ENCODE measurements at regions not wholly inside any gene's neighbourhood (a gene's known extent, or its start where the extent isn't known, plus 50 kb on each side); places are given as distances from the start of the nearest gene placed in this dataset.

DNA sequence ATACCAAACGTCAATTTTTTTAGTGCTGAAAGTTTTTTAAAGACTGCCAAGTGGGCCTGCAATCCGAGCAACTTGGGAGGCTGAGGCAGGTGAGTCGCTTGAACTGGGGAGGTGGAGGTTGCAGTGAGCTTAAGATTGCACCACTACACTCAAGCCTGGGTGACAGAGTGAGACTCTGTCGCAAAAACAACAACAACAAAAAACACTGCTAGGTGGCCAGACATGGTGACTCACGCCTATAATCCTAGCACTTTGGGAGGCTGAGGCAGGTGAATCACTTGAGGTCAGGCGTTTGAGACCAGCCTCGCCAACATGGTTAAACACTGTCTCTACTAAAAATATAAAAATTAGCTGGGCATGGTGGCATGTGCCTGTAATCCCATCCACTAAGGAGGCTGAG is 202.8 kb upstream of the COPS8 start:
- DNase-seq: no peak

DNA sequence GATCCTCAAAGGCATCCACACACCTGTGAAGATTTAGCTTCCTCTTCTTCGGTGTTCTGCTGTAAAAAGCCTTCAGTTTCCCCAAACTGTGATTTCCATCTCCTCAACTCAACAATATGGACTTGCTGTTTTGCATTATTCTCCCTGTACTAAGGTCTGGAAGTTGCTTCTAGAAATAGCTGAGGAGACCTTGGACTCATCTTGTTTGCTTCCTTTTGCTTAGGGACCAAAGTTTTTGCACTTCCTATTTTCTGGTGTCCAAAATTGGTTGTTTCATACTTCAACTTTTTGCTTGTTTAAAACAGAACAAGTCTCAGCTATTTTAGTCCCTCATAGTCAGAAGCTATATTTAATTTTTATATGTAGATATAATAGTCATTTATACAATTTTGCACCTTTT is 201.9 kb upstream of the COPS8 start:
- DNase-seq: no peak

DNA sequence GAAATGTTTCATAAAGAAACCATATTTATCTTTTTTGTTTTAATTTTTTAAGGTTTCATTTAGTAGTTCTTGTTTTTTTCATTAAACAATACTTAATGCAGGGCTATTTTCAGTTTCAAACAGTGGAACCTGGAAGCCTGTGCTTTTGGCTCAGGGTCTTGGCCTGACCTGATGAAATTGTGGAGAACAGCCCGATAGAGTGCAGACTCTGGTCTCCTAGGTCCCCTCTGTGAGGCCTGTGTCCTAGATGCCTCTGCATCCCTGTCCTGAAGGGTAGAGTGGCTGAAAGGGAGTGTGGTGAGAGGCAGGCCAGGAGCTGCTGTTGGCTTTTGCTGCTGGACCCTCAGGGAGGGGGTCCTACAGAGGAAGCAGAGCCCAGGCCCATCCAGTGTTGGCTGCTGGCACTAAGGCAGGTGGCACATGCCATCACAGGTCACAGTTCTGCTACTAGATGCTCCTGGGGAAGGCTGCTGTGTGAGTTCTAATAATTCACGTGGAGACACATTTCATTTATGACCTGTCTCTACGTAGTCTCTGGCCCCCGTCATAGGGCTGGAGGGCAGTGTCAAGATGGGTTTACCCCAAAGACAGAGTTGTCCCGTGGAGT is 201.0 kb upstream of the COPS8 start:
- no peak for DNase-seq

DNA sequence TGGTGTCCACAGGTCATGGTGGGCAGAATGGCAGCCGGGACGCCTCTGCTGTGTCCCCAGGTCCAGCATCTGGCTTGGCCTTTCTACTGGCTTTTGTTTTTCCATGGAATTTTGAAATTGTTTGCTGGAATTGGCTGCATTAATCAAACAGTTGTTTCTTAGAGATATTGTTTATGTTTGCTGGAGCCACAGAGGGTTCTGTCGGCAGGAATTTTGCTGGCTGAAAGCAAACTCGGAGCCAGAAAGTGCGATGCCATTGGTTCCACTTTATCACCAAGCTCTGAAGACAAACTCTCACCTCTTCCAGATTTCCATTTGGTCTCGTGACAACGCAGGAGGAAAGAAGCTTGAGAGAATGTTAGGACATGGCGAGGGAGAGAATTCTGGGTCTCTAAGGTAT is 199.2 kb upstream of the COPS8 start:
- no peak for DNase-seq

DNA sequence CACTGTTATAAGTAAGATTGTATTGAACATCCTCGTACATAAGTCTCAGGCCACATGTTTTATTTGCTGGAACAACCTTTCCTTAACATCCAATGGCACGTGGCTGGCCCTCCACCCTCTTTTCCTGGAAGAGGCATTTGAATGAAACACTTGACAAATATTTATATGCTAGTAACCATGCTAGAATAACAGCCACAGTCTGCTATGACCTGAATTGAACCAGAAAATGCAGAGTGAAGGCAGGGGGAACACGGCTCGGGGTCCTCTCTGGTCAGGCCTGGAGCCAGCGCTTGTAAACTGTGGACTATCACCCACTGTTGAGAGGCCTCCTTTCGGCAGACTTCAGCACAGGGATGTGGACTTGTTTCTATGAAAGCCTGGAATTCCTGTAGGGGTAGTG is 198.2 kb upstream of the COPS8 start:
- no peak for DNase-seq

DNA sequence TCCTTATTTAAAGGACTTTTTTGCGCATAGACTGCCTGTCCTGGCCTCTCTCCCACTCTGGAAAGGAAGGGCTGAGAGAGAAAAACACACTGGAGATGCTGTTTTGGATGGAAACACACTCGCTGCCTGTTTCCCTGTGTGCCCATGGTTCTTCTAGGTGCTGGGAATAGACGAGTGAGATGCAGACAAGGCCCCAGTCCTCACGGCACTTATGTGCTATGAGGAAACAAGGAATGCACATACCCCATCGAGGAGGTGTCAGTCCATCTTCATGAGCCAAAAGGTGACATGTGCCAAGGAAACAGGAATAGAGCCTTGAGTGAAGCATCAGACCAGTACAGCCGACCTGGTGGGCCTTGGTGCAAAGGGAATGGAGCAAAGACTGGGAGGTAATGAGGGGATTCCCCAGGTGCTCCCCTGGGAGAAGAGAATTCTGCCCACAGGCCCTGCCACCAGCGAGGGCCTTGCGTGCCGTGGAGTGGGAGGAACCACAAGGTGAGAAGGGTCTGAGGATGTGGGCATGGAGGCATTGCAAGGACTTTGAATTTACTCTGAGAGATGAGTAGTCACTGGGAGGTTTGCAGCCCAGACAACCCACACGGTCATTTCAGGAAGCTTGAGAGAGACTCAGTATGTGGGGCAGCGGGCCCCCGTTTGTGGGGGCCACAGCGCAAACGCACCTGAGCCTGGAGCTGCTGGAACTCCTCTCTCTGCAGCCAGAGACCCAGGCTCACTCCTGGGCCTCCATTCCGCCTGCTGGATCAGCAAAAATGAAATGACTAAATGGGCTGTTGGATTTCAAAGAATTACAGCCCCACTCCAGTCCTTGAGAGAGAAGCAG is 197.5 kb upstream of the COPS8 start:
- no peak for DNase-seq

DNA sequence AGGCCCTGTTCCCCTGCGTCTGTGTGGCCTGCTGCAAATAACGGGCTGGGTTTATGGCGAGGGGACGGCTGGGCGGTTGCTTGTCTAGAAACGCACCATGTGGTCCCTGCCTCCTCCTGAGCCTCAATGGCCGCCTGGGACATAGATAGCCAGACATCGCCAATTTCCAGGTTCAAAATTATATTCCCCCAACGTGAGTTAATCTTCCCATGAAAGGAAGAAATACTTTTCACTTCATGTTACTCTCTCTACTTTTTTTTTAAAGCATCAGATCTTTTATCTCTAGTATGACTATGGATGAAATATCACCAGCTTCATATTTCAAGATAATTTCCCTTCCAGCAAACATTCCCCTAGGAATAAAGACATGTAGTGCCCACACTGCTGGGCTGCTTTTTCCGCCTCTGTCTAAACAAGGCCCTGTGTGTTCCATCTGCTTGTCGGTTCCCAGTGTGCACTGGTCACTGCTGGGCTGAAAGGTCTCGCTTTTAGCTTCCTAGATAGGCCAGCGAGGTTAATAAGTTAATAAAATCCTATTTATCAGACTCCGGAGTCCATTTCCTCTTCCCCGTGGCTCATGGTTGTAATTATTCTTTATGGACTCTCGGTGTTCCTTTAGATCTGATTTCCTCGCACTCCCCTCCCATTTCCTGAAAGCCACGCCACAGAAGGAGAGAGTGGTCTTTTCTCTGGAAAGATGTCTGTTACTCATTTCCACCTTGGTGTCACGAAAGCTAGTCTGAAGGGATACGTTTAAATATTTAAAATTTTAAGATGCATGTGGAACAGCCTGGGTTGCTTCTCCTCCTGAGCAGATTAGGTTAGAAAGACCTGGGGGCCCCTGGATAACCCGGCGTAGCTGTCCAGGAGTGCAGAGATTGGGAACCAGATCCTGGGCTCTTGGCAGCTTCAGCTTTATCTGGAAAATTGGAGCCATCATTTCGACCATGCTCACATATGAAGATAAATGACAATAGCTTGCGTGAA is 196.6 kb upstream of the COPS8 start:
- DNase-seq: no peak

DNA sequence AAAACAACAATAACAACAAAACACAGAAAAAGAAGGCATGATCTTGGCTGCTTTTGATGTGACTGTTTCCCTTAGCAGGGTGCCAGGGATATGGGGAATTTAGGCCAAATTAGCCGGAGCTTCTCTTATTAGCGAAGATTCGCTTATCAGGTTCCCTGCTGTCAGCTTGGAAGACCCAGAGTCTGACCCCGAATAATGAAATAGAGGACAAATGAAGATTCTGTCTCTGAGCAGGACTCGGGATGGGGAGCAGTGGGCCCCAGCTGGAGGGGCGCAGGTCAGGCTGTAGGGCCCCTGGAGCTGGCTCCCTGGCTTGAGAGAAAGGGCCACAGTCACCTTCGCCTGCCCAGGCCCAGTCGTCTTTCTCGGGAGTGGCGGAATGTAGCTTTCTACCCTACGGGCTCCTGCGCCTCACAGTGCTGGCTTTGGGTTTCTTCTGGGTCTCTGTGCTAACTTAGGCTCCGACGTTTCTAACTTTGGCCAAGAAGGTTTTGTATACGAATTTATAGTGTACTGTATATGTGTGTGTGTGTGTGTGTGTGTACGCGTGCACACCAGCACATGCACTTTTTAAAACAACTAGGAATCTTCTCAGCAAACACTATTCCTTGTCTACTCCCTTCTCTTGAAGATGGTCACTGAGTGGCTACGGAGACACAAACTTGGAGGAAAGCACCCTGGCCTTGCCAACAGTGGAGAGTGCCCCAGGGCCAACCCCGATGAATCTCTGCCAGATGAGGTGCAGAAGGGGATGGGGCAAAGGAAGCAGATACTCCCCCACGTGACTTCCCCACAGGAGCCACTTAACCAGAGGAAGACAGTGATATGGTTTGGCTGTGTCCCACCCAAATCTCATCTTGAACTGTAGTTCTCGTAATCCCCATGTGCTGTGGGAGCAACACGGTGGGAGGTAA is 195.6 kb upstream of the COPS8 start:
- DNase-seq: no peak

DNA sequence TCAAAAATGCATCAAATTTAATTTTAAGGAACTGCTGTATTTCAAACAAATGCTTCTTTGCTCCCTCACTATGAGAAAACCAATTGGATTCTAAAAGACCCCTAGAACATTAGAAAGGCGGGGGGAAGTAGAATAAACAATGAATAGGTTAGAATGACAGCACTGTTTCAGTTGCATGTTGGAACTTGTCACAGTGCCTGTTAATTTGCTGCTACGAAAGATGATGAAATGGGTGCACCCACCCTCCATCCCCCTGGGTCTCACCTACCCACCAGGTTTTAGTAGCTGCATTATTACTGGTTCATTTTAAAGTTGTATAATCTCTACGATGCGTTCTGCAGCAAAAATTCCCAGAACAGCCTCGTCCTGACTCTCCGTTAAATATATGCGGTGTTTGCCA is 193.0 kb upstream of the COPS8 start:
- DNase-seq: no peak

DNA sequence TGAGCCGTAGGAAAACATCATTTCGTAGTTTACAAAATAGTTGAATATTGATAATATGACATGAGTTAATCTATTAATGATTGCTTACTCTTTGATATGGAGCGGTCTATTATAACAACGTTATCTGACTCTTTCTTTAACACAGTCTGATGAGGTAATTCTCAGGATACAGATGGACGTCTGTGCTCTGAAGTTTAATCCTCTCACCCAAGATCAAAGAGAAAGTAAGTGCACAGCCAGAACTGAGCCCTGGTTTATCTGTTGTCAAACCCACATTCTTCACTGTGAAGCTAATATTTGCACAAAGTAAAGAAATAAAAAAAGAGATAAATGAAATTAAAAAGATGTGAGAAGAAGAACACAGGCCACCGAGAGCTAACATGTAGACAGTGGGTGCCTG is 190.9 kb upstream of the COPS8 start:
- DNase-seq: no peak

DNA sequence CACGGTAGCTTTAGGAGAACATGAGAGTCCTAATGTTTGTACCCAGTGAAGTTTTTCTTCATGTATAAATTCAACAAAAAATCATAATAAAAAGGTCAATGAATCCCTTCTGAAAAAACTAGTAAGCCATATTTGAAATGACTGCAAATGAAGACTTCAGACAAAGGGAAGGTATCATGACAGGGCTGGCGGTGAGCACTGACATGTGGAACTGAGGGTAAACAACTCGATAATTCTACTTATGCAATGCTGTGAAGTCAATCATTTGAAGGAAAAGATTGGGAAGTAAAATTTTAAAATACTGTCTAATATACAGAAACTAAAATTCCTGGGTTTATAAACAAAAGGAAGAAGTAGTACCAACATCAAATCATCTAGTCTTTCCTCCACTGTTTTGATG is 190.2 kb upstream of the COPS8 start:
- no peak for DNase-seq

DNA sequence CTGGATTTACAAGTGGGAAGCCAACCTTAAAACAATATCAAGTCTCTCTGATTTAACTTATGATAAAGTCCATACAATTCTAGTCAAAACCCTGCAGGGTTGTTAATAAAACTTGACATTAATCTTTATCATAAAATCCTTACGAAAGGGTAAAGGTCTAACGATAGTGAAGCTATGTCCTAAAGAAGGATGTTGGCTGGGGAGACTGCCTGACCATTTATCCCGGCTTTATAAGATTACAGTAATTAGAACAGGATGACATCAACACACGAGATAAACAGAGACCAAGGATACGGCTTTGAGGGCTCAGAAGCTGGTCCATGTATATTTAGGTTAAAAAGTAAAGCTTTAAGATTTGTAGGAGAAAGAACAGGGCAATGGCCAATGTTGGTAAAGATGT is 189.0 kb upstream of the COPS8 start:
- no peak for DNase-seq

DNA sequence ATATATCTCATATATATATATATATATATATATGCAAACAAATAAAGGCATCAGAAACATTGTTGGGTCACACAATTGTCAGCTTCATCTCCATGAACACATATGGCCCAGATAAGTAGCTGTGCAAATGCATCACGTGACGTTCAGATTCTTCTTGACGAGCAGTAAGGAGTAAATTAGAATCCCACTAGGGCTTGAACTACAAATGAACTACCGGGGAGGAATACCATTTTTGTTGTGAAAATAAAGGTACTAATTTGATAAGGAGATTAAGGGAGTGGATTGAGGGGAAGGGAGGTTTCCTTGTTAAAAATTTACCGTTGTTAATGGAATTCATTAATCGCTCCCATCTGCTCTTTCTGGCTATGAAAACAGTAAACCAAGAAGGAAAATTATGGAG is 186.5 kb upstream of the COPS8 start:
- no peak for DNase-seq

DNA sequence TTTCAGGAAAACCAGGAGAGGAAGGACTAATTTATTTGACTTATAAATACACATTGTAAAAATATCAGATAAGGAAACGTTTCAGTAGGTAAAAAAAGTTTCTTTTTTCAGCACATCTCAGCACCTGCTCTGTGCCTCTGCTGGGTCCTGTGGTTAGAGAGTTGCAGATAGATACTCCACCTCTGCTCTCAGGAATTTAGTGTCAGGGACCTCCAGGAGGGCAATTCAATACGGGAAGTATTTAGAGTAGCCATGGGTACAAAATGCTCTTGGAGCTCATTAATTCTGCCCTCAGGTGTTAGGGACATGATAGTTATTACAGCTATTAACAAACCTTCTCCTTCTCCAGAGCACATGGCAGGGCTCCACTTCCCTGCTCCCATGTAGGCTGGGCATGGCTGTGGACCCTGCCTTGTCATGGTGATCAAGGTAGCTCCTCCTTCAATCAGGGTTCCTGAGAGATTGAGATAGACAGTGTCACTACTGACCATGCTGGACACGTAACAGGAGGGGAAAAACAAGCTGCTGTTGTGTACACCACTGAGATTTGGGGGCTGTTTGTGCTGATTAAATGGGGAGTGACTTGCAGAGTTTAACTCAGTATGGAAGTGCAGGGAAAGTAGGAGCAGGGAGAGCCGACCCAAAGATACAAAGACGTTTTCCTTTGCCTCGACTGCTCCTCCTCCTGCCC is 185.6 kb upstream of the COPS8 start:
- DNase-seq: no peak

DNA sequence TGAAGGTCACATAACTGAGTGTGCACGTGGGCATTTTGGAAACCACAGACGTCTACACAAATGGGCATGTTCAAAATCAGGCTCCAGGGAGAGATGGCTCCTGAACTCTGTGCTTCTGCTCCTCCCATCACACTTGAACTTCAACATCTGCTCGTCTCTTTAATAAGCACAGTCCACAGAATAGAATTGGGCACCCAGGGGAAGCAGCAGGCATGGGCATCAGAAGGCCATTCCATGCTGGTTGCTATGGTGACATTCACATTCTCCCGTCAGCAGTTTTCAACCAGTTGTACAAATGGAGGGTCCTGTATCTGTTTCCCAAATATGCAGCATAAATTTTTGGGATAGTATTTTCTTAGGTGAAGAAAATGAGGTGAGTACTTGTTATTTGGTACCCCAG is 183.7 kb upstream of the COPS8 start:
- DNase-seq: no peak

DNA sequence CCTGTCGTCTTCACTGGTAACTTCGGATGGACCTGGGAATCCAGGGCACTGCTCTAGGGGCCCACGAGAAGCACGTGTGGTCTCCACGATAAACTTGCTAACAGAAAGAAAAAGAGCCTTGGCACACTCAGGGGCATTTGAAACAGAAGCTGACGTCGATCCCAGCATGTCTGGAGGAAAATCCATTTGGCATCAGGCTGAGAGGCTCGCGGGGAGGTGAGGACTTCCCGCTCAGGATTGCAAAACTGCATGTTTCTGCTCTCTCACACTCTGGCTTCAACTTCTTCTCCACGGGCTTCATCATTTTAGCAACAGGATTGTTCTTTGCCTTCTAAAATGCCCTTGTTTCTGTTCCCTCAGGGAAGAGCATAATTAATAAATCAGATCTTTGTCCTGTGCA is 181.7 kb upstream of the COPS8 start:
- no peak for DNase-seq

DNA sequence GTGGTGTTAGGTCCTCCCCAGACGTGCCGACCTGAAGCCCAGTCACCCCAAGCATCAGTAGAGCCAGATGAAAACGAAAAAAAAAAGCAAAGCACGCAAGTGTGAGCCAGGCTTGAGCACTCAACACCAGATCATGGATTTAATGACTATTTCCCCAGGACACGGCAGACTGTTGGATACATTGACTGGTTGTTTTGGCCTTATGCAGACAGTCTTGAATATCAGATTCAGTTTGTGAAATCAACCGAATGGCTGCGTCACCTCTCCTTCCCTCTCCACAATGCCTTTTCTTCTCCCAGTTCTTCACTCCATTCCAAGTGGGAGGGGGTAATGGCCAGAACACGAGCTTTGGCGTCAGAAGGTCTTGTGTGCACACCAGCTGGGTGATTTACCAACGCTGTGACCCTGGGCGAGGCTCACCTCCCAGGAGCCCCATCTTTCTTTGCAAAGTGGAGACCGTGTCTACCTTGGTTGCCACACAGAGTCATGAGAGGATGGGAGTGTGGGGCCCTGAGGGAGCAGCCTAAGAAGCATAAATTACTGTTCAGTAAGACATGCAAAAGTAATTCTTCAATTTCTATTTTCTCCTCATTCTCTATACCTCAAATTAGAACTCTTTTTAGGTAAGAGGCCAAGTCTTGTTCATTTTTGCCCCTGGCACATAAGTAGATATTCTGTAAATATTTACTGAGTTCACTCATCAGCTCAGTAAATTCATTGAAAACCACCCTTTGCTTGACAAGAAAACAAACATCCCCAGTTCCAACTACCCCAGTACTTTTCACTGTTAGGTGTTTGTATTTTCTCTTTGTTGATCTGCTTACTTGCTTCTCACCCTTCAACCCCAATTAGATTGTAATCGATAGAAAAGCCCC is 181.1 kb upstream of the COPS8 start:
- DNase-seq: no peak

DNA sequence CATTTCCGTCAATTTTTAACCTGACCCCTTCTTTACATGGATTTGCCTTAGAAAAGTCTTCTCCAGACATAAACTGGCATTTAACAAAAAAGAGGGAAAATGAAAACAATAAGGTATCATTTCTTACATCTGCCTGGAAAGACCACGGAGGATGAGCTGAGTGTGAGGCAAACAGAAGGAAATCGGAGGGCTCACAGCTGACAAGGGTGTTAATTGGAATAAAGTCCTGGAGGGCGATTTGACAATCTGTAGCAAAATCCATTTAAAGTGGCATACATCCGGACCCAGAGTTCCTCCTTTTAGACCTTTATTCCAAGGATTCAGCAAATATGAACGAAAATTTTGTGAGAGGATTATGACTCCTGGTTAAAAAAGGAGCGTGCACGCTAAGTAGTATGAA is 179.7 kb upstream of the COPS8 start:
- DNase-seq: no peak

DNA sequence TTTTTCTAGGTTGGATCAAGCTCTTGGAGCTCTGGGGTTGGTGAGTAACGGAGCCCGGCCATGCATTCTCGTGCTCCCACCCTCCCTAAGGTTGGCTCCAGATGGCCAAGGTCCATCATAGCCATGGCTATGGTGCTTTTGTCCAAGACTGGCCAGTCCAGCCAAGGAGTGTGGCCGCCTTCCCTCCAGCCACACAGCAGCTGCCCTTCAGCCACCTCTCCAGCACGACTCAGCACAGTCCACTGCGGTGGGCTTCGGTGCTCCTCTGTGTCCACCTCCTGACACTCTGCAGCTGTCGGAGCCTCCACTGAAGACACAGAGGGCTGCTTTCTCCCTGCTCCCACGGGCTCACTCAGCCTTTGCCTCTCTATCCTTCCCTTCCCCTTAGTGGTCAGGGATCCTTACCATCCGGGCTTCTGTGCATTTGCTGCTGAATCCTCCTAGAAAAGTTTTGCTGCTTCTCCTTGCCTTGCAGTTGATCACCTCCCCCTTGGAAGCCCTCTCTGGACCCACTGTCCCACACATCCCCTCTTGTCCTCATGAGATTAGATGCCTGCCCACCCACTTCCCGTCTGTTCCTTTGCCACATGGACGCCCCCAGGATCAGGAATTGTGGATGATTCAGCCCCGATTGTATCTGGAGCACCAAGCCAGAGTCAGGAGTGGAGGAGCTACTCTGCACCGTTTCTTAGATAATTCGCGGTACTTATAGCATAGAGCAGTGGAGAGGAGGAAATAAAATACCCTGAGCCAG is 177.1 kb upstream of the COPS8 start:
- DNase-seq: no peak

DNA sequence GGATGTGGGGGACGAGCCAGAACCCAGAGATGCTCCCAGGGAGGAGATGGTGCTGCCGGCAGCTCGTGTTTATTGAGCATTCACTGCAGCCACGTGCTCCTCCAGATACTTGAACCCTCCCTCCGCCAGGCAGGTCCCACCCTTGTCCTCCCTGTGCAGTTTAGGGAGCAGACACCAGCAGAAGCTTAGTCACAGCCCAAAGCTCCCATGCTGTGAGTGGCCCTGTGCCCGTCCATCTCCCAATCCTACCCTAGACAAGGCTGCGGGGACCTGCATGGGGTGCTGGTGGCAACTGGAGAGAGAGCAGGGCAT is 176.5 kb upstream of the COPS8 start:
- no peak for DNase-seq

Measured in activated CD4-positive, alpha-beta T cell treated with anti-CD3 and anti-CD28 coated beads, Interleukin-2, Interleukin-6, amounts not matched to agents 100 ng/mL and 50 ng/mL, durations not matched to agents 16 hours and 8 hours (primary cell).